GM12874 (cell line): ENCODE measurements at regions not wholly inside any gene's neighbourhood (a gene's known extent, or its start where the extent isn't known, plus 50 kb on each side); places are given as distances from the start of the nearest gene placed in this dataset.

Experiments
- TF ChIP-seq, protein P1 (sequence below): IDR thresholded peaks from 2 replicates; pipeline ENCODE4 v1.5.1; 2011; ENCODE audit warnings: low read depth, mild to moderate bottlenecking, control low read depth, low read length, moderate library complexity; ENCODE audit not compliant: insufficient read depth

DNA sequence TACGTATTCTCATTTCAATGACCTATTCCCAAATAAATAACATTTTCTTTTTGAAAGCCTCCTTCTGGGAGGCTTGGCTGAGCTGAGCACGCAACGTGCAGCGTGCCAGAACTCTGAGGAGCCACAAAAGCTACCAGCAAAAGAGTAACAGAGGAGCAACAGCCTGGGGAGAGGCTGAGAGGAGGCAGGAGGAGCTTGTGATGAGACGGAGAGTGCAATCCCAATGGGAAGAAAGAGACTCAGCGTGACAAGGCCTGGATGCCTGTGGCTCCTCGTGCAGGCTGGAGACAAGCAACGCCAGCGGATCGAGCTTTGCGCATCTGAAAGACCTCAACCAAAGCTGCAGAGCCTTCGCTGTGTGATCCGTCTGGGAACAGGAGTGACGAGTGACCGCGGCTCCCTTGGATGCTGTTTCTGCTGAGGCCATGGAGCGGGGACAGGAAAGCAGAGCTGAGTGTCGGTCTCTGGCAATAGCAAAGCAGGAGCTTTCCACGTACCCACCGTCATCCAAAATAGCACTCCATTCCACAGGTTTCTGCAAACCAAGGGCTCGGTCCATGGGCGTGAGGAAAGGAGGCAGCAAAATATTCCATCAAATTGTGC lies 171.7 kb upstream of the PFKP start:
- TF ChIP-seq, protein P1, sequence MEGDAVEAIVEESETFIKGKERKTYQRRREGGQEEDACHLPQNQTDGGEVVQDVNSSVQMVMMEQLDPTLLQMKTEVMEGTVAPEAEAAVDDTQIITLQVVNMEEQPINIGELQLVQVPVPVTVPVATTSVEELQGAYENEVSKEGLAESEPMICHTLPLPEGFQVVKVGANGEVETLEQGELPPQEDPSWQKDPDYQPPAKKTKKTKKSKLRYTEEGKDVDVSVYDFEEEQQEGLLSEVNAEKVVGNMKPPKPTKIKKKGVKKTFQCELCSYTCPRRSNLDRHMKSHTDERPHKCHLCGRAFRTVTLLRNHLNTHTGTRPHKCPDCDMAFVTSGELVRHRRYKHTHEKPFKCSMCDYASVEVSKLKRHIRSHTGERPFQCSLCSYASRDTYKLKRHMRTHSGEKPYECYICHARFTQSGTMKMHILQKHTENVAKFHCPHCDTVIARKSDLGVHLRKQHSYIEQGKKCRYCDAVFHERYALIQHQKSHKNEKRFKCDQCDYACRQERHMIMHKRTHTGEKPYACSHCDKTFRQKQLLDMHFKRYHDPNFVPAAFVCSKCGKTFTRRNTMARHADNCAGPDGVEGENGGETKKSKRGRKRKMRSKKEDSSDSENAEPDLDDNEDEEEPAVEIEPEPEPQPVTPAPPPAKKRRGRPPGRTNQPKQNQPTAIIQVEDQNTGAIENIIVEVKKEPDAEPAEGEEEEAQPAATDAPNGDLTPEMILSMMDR = no peak

DNA sequence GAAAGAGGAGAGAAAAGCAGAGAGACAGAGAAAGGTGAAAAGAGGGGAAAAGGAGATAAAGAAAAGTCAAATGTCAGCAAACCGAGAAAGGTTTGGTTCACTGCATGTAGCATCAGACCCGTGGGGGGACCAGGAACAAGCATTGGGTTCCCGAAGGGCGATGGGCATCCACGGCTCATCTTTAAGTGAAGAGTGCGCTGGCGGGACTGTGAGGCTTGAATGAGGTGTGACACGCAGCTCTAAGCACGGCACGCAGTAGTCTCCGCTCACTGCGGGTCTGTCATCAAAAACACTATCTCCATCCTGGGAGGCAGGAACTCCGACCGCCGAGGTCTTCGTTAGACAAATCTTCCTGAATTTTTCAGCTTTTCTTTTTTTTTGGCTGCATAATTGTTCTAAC lies 173.4 kb upstream of the PFKP start:
- TF ChIP-seq, protein P1 = no peak

DNA sequence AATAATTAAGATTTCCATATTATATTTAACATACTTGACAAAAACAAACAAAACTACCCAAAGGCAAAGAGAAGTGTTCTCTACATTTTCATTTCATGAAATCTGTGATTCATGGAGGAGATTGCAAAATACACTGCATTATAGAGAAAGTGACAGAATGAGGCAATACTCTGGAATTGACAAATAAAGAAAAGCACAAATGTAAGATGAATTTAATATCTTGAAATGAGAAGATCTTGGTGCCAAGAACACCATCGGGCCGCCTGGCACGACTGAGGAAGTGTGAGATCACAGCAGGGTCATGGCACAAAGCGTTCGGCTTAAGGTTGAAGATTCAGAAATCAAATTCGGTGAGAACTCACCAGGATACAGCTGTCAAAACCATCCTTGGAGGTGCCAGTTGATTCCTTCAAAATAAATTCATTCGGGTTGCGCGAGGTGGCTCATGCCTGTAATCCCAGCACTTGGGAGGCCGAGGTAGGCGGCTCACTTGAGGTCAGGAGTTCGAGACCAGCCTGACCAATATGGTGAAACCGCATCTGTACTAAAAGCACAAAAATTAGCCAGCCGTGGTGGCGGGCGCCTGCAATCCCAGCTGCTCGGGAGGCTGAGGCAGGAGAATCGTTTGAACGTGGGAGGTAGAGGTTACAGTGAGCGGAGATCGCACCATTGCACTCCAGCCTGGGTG lies 174.0 kb upstream of the PFKP start:
- TF ChIP-seq, protein P1 = no peak

DNA sequence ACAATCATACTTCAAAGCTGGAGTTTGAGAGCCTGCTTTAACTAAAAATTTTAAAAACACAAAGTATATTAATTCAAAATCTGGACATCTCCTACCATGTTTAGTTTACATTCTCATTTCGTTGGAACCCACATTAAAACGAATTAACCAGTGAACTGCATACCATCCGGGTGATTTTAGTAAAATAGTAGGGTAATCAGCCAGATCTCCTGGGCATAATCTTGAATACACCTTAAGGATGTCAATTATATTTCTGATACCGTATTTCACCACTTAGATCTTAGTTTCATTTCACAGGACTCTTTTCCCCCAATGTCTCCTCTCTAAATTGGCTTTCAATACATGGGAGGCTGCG lies 175.6 kb upstream of the PFKP start:
- TF ChIP-seq, protein P1 = no peak

DNA sequence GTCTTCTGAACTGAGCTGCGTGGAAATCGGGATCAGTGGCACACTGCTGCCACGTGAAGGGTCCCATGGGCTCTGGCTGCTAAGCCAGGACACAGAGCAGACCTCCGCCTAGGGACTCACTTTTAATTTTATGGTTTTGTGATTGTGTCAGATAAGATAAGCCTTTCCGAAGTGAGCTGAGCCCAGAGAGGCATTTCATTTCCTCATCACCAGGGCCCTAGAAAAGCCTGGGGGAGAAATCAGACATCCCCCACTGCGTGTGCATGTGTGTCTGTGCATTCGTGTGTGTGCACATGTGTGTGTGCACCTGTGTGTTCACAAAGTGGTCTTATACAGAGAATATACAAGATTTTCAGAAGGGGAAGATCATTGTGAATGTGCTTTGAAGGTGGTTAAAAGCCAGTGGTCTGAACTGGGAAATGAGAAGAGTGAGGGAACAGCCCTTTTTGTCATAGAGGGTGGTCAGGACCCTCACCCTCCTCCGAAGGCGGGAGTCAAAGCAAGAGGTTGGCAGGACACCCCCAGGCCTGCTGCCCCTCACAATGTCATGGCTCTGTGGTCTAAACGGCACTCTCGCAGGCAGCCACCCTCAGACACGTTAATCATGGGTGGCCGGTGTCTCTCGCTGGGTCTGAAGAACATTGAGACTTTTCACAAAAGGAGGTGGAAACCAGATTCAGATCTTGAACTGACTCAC lies 176.1 kb upstream of the PFKP start:
- TF ChIP-seq, protein P1 = no peak

DNA sequence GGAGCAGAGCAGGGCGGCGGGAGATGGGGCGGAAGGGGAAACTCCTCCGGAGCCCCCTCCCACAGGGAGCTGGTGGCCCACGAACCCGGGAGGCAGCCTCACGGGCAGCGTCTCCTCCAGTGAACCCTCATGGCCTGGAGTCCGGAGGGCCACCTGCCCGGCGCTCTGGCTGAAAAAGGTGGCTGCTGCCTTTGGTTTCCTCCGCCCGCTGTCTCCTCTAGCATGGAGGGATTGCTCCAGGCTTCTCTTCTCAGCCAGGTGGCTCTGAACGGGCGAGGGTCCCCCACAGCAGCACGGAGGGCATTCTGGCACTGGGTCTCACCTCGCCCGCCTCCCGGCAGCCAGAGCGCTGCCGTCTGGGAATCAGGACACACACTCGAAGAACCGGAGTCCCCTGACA lies 177.3 kb upstream of the PFKP start:
- TF ChIP-seq, protein P1 = no peak

DNA sequence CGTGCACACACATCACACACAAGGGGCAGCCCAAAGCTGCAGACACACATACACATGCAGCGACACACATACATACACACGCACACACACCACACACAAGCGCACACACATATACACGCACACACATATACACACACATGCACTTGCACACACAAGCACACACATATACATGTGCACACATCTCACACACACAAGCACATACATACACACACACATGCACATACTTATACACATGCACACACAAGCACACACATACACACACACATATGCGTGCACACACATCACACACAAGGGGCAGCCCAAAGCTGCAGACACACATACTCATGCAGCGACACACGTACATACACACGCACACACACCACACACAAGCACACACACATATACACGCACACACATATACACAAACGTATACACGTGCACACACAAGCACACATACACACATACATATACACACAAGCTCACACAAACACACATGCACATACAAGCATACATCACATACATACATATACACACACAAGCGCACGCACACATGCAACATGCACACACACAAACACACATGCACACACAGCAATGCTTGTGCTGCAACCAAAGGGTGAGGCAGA lies 178.8 kb upstream of the PFKP start:
- TF ChIP-seq, protein P1 = no peak
